Body of pancreas (tissue), 4 donors: ENCODE measurements at regions not wholly inside any gene's neighbourhood (a gene's known extent, or its start where the extent isn't known, plus 50 kb on each side); places are given as distances from the start of the nearest gene placed in this dataset.

ENCODE experiments used
- ATAC-seq: fragments of 150-250 bp; one replicate; pipeline ENCODE4 v1.9.1; 2016
- DNase-seq, 4 donors: peaks; one replicate each; pipeline ENCODE4 v3.0.0-alpha.2; 2019
- H3K27ac ChIP-seq, 4 donors: fragments of 200-600 bp; sonication (generic); 1 replicate in 3 of 4; 2 replicates in 1 of 4; pipeline versions ENCODE4 v1.5.1 to v1.6.1; 2016 to 2019; ENCODE audit warnings: mild to moderate bottlenecking in 1 of 4, mixed read lengths in 1 of 4, moderate library complexity in 1 of 4
- H3K27me3 ChIP-seq, 2 donors: fragments of 200-600 bp; sonication (generic); one replicate each; pipeline ENCODE4 v1.6.0; 2016; ENCODE audit warnings: mild to moderate bottlenecking in 1 of 2
- H3K36me3 ChIP-seq, 2 donors: fragments of 200-600 bp; sonication (generic); replicated peaks in 1 of 2; 2 replicates each; pipeline ENCODE4 v1.5.1; 2016; ENCODE audit warnings: low read depth in 2 of 2; ENCODE audit not compliant: insufficient read depth in 1 of 2
- H3K4me1 ChIP-seq: fragments of 200-600 bp; sonication (generic); one replicate; pipeline ENCODE4 v1.6.0; 2016
- H3K4me3 ChIP-seq, 2 donors: fragments of 200-600 bp; sonication (generic); 1 replicate in 1 of 2; 2 replicates in 1 of 2; pipeline ENCODE4 v1.5.1; 2016 to 2019
- H3K9me3 ChIP-seq, 3 donors: fragments of 200-600 bp; sonication (generic); 1 replicate in 2 of 3; 2 replicates in 1 of 3; pipeline ENCODE4 v1.5.1; 2016
- POLR2A ChIP-seq, 3 donors: fragments of 450-650 bp; IDR thresholded peaks; one replicate each; pipeline ENCODE4 v1.6.1; 2016; ENCODE audit warnings: antibody characterized with exemption in 3 of 3, mild to moderate bottlenecking in 2 of 3
- WGBS, 2 donors: methylation state at CpG; one replicate each; pipeline ENCODE4 v1.1.5; 2017; 5-methylcytosine and 5-hydroxymethylcytosine counted together
- intact Hi-C: fragments of 100-400 bp; cut with DNase I; formaldehyde crosslinking; loops from one replicate; pipeline ENCODE4 v1.15.1; 2023
- TF ChIP-seq, protein P1 (sequence below), 7 experiments: fragments of 450-650 bp in 4 of 7; fragments of 200-600 bp in 3 of 7; sonication (generic) in 3 of 7; IDR thresholded peaks; one replicate each; pipeline ENCODE4 v1.5.1; 2016 to 2019; ENCODE audit warnings: antibody characterized with exemption in 7 of 7

DNA sequence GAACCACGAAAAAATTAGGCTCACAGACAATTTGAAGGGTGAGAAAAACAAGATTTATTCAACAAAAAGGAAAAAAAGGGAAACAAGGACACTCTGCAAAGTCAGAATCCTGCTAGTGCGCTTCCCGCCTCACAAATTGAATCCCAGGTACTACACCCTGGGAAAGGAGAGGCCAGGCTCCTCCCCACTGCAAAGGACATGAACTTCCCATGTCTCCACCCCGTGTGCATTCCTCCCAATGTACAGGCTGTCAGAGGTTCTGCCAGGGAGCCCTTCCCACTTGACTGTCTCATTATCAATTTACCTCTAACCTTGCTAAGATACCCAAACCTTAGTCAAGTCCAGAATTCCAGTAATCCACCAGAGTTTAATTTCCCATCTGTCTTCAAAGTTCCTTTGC, 70.4 kb upstream of the CDK1 start:
- Histone ChIP-seq H3K4me3 (no peak overlapping the region), H3K9me3 (no peaks in the 10 kb centered on the region), H3K27ac (no peak overlapping the region), H3K4me1 (peaks cover 8% of the 10 kb centered on the region), H3K36me3 (no peaks in the 10 kb centered on the region), H3K27me3 (no peaks in the 10 kb centered on the region)
- ATAC-seq: no peak
- intact Hi-C loops: no loop called here
- TF ChIP-seq, protein P1, sequence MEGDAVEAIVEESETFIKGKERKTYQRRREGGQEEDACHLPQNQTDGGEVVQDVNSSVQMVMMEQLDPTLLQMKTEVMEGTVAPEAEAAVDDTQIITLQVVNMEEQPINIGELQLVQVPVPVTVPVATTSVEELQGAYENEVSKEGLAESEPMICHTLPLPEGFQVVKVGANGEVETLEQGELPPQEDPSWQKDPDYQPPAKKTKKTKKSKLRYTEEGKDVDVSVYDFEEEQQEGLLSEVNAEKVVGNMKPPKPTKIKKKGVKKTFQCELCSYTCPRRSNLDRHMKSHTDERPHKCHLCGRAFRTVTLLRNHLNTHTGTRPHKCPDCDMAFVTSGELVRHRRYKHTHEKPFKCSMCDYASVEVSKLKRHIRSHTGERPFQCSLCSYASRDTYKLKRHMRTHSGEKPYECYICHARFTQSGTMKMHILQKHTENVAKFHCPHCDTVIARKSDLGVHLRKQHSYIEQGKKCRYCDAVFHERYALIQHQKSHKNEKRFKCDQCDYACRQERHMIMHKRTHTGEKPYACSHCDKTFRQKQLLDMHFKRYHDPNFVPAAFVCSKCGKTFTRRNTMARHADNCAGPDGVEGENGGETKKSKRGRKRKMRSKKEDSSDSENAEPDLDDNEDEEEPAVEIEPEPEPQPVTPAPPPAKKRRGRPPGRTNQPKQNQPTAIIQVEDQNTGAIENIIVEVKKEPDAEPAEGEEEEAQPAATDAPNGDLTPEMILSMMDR (IDR thresholded peaks at IDR 0.05): no peak
- no peak for TF ChIP-seq POLR2A (IDR thresholded peaks at IDR 0.05)
- DNase-seq: no peak
- WGBS, 2 donors: 83 to 87% methylated on average over 4 of the region's 4 CpGs

DNA sequence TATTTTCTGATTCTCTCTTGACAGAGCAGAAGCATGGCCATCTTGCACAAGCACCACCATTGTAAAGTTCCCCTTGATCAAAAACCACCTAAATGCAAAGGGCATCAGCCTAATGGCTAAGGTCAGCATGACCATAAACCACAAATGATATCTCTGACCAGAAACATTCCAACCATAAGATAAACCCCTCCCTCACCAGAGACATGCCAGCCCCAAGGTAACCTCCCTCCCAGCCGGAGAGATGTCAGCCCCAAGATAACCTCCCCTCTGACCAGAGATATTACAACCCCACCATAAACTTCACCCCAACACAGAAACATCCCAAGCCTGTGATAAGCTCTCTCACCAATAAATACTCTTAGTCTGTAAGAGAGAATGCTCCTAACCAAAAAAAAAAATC, 72.1 kb upstream of the CDK1 start:
- intact Hi-C loops: no loop called here
- DNase-seq (no peak), ATAC-seq (no peak)
- WGBS, 2 donors: 90 to 95% methylated on average over 1 of the region's 1 CpG
- Histone ChIP-seq H3K27me3 (no peaks in the 10 kb centered on the region), H3K9me3 (no peaks in the 10 kb centered on the region), H3K4me1 (peaks cover 8% of the 10 kb centered on the region), H3K27ac (no peak overlapping the region), H3K36me3 (no peaks in the 10 kb centered on the region), H3K4me3 (no peak overlapping the region)
- no peak for TF ChIP-seq POLR2A (IDR thresholded peaks at IDR 0.05)
- TF ChIP-seq, protein P1 (IDR thresholded peaks at IDR 0.05): no peak

DNA sequence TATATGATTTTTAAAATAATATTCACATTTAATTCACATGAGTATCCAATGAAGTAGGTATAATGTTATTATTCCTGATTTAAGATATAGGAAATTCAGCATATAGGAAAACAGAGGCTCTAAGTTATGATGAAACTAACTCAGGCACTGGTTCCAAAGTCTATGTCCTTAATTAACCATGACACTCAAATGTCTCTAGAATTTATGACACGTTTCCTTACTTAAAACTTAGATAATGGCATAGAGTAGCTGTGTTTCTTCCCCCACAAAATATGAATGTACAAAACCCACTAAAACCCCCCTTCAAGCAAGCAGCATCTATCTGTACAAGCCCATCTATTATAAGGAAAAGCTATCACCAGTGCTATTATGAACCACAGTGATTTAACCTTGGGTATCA, 72.9 kb upstream of the CDK1 start:
- DNase-seq (no peak), ATAC-seq (no peak)
- TF ChIP-seq, protein P1 (IDR thresholded peaks at IDR 0.05): no peak
- no peak for TF ChIP-seq POLR2A (IDR thresholded peaks at IDR 0.05)
- H3K9me3 ChIP-seq: no peaks in the 10 kb centered on the region
- no peaks in the 10 kb centered on the region for H3K27me3 ChIP-seq
- intact Hi-C loops: no loop called here
- 90 to 96% methylated on average over 1 of the region's 1 CpG for WGBS, 2 donors
- H3K4me3 ChIP-seq: no peak overlapping the region
- H3K27ac ChIP-seq: peak overlapping the region in 1 of 4 donors; percentile 28
- H3K36me3 ChIP-seq: no peaks in the 10 kb centered on the region
- H3K4me1 ChIP-seq: peaks cover 8% of the 10 kb centered on the region

DNA sequence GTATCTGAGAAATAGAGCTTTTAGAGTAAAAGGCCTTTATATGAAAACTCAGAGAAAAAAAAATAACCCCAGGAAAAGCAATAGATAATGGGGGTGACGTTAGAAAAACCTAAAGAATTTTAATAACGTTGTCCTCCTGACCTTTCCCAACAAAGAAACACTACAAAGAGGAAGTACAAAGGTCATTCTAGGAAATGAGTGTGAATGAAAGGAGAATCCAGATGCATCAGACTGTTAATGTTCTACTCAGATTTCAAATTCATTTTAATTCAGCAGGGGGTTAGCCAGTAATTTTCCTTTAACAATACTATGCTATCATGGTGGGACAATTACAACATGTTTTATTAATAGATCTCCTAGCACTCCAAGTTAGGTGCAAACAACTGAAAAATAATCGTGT, 73.8 kb upstream of the CDK1 start:
- peak; percentile 82 for ATAC-seq
- TF ChIP-seq POLR2A (IDR thresholded peaks at IDR 0.05): no peak
- TF ChIP-seq, protein P1 (IDR thresholded peaks at IDR 0.05): no peak
- no peak for DNase-seq
- Histone ChIP-seq H3K36me3 (no peaks in the 10 kb centered on the region), H3K27ac (peak overlapping the region in 3 of 4 donors; percentile 20 to 64 (median 28)), H3K4me1 (peaks cover 8% of the 10 kb centered on the region), H3K4me3 (no peak overlapping the region), H3K27me3 (no peaks in the 10 kb centered on the region), H3K9me3 (no peaks in the 10 kb centered on the region)
- WGBS, 2 donors: 8 to 13% methylated on average over 3 of the region's 3 CpGs
- intact Hi-C loops: no loop called here

DNA sequence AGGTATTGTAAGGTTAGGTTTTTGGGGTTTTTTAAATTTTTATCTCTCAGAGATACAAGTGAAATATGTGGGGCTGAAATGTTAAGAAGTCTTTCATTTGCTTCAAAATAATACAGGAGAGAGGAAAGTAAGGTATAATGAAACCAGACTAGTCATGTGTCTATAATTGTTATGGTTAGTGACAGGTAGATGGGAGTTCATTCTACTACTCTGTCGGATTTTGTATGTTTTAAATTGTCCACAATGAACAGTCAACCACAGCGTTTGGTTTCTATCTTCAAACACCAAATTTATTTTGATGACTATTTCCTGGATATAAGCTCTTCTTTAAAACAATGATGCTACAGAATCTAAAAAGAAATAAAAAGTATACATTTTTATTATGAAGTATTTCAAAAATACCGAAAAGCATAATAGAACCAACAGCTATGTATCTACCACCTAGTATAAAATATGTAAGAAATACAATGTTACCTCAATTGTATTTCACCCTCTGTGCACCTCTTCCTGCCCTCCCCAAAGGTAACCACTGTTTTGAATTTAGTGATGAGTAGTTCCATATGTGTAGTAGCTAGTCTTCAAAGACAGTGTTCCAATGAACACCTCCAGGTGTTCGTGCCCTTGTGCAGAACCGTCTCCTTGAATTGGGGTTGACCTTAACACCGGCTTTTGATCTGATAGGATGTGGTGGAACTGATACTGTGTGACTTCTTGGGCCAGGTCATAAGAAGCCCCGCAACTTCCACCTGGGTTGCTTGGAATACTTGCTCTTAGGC, 74.8 kb upstream of the CDK1 start:
- DNase-seq (no peak), ATAC-seq (no peak)
- Histone ChIP-seq H3K4me1 (peaks cover 8% of the 10 kb centered on the region), H3K27ac (peak overlapping the region in 3 of 4 donors; percentile 20 to 64 (median 28)), H3K9me3 (no peaks in the 10 kb centered on the region), H3K4me3 (no peak overlapping the region), H3K27me3 (no peaks in the 10 kb centered on the region), H3K36me3 (no peaks in the 10 kb centered on the region)
- intact Hi-C loops: no loop called here
- WGBS, 2 donors: 86 to 89% methylated on average over 7 of the region's 7 CpGs
- TF ChIP-seq, protein P1 (IDR thresholded peaks at IDR 0.05): no peak
- TF ChIP-seq POLR2A (IDR thresholded peaks at IDR 0.05): no peak
